SHP77 (cell line): ENCODE measurements at regions not wholly inside any gene's neighbourhood (a gene's known extent, or its start where the extent isn't known, plus 50 kb on each side); places are given as distances from the start of the nearest gene placed in this dataset.

ENCODE experiments used
- DNase-seq, 2 experiments: peaks; one replicate each; lab custom pipeline; 2025; lab: John Stamatoyannopoulos, UW

DNA sequence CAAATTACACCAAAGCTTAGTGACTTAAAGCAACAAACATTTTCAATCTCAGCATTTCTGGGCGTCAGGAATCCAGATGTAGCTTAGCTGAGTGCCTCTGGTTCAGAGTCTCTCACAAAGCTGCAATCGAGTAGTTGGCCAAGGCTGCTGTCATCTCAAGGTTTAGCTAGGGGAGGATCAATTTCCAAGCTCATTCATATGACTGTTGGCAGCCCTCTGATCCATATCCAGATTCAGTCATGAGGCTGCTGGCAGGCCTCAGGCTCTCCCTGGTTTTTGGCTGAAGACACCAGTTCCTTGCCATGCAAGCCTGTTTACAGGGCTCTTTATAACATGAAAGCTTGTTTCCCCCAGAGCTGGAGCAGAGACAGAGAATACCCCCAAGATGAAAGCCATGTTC lies 419.5 kb upstream of the TLE4 start:
- DNase-seq, result no peak

- DNase-seq, result no peak
Measured at GRCh38 chr9:79154806-79155205, 417.0 kb upstream of the TLE4 start.

DNA sequence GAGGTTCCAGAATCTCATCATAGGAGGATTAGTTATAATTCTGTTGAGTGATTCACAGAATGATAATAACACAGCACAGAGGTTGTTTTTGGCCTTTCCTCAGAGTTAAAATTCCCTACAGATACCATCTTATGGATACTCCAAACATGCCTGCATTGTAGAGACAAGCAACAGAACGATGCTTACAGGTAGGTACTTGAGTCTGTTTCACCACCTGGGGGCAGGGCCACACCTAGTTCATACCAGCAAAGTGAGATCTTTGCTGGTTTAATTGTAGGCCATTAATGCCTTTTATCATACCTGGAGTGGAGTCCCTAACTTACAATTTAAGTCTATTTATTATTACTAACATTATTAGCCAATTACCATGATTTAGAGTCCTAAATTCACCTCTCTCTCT lies 416.5 kb upstream of the TLE4 start:
- DNase-seq, result no peak

- DNase-seq, result no peak
Measured at GRCh38 chr9:79163544-79163943, 408.2 kb upstream of the TLE4 start.

GRCh38 chr9:79164406-79164805 lies 407.4 kb upstream of the TLE4 start:
- no peak for DNase-seq

GRCh38 chr9:79165020-79165780 lies 406.6 kb upstream of the TLE4 start:
- no peak for DNase-seq

DNA sequence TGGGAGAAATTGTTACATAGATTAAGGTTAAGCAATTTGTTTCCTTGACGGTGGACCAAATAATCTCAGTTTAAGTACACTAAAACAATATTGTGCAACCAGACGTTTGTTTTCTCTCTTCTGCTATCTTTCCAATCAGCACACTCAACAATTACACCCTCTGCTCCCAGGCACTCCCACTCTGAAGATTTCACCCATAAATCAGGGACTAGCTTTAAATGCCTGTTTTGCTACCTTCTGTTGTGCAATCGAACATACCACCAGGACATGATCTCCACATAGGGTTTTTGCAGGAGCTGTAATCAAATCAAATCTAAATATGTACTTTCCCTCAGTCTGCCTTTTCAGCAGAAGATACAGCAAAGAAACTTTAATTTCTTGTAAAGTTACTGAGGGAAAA lies 405.8 kb upstream of the TLE4 start:
- DNase-seq, result no peak

DNA sequence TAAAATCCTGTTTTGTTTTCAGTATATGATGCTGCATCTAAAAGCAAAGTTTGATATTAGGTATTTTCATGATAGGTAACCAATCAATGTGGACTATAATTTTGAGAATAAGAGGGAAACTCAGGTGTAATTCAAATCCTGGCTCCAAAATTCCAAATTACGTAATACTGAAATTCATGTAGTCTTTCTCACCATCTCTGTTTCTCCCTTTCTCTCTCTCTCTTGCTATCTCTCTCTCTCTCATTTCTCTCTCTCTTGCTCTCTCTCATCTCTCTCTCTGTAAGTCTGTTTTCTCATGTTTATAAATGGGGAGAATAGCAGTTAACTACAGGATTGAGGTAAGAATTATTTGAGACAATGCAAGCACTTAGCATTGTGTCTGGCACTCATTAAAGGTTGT lies 401.1 kb upstream of the TLE4 start:
- DNase-seq, result no peak

- DNase-seq, result no peak
Measured at GRCh38 chr9:79173932-79174331, 397.8 kb upstream of the TLE4 start.

- no peak for DNase-seq
Measured at GRCh38 chr9:79176014-79176697, 395.6 kb upstream of the TLE4 start.

GRCh38 chr9:79184831-79185230 lies 386.9 kb upstream of the TLE4 start:
- no peak for DNase-seq

DNA sequence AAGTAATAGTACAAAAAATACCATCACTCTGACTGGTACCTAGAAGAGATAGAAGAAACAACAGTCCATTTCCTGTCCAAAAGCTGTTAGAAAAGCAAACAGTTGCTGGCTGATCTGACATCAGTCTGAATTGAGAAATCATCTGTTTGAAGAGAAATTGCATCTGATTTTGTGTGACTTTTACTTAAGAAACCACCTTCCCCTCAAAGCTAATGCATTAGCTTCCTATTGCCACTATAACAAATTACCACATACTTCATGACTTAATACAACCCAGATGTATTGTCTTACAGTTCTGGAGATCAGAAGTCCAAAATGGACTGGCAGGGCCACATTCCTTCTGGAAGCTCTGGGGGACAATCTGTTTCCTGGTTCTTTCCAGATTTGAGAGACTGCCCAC lies 385.9 kb upstream of the TLE4 start:
- no peak for DNase-seq

- DNase-seq, result no peak
Measured at GRCh38 chr9:79189511-79189924, 382.2 kb upstream of the TLE4 start.

- DNase-seq, result no peak
Measured at GRCh38 chr9:79193001-79193400, 378.8 kb upstream of the TLE4 start.

- no peak for DNase-seq
Measured at GRCh38 chr9:79193501-79194223, 378.1 kb upstream of the TLE4 start.

DNA sequence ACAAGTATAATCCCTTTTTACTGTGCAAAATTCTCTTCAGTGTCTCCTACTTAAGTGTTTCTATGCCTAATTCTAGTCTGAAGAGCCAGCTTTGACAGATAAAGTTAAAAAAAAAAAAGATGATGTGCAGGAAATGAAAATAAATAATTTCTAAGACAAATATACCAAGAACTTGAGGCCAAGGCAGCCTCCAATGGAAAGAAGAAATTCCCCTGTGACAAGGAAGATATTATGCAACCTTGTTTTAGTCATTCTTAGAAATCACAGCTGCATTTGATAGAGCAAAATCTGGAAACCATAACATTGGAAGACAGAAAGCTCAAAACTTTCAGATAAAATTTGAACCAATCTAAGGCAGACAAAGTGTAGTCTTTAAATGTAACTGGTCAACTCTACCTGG lies 375.9 kb upstream of the TLE4 start:
- no peak for DNase-seq

DNA sequence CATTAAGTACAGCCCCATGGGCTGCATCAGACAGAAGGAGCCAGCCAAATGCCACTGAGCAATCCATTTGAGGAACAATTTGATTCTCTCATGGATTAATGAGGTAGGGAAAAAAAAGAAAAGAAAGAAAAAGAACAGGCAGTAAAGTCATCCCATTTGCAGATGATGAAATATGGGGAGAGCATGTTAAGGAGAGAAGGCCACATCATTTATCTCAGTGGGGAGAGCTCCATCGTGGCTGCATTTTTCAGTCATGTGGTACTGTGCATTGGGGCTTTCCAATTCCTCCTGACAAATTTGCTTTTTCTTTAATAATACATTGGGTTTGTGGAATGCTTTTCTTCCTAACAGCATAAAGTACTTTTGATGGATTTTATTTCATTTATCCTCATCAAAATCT lies 375.2 kb upstream of the TLE4 start:
- DNase-seq, result no peak

DNA sequence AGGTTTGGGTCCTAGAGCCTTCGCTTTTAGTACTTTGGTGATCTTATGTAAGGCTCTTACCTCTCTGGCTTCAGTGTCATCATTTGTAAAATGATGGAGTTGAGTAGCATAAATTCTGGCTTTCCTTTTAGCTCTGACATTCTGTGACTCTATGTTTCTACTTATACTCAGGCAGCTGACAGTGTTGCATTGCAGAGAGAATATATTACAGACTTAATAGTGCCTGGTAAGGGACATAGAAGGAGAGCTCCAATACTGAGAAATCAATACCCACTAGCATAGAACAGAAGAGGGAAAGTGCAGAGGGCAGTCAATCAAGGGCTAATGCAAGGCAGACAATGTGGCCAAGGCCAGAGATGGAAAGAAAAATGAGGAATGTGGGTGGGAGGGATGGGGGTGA lies 371.4 kb upstream of the TLE4 start:
- DNase-seq, result no peak

- DNase-seq, result no peak
Measured at GRCh38 chr9:79201636-79202035, 370.1 kb upstream of the TLE4 start.

GRCh38 chr9:79208791-79209396 lies 362.9 kb upstream of the TLE4 start:
- no peak for DNase-seq

DNA sequence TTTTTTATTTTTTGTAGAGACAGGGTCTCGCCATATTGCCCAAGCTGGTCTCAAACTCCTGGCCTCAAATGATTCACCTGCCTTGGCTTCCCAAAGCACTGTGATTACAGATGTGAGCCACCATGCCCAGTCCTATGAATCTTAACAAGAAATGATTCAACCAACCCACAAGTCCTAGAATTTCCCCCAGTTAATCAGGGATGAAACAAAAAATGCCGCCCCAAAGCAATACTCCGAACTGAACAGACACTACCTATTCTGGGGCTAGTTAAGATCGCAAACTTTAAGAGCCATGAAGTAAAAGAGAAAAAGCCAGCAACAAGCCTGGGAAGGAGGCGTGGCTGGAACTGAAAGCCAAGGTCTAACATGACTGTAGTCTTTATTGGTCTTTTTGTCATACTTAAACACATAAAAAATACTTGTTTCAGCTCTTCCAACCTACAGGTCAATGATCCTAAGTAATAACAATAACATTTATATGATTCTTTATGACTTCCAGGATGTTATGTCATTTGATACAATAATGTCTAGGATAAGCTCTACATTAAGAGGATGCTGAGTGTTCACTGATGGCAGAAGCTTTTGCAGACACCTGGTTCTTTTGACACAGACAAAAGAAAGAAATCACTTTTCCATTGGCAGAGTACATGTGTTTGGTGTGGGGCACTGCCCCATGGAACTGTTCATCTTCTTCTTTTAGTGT lies 361.1 kb upstream of the TLE4 start:
- DNase-seq, result no peak
